HEK293 (cell line): ENCODE measurements at regions not wholly inside any gene's neighbourhood (a gene's known extent, or its start where the extent isn't known, plus 50 kb on each side); places are given as distances from the start of the nearest gene placed in this dataset.

ENCODE experiments used
- CTCF ChIA-PET: fragments of 350-600 bp; formaldehyde crosslinking; extraction: SDS; loops from one replicate; lab custom pipeline; 2021; ENCODE audit warnings: antibody characterized with exemption; lab: Yijun Ruan, JAX
- POLR2A ChIA-PET: fragments of 300-600 bp; formaldehyde crosslinking; extraction: SDS; loops from one replicate; lab custom pipeline; 2020; ENCODE audit warnings: antibody characterized with exemption, inconsistent platforms; lab: Yijun Ruan, JAX
- H3K27ac ChIP-seq: fragments of 200-500 bp; sonication (Bioruptor generic); 2 replicates; pipeline ENCODE4 v1.5.1; 2014; ENCODE audit warnings: low read depth, low read length, control low read depth, inconsistent platforms; ENCODE audit errors: extremely low read depth
- H3K36me3 ChIP-seq, 2 experiments: fragments of 200-500 bp in 1 of 2; sonication (Bioruptor generic) in 1 of 2; 1 replicate in 1 of 2; 2 replicates in 1 of 2; pipeline ENCODE4 v1.5.1; 2014 to 2017; ENCODE audit warnings: inconsistent platforms in 2 of 2, low read length in 2 of 2; ENCODE audit not compliant: control insufficient read depth in 2 of 2, insufficient read depth in 1 of 2
- H3K4me1 ChIP-seq: fragments of 200-500 bp; sonication (Bioruptor generic); 2 replicates; pipeline ENCODE4 v1.5.1; 2014; ENCODE audit warnings: mild to moderate bottlenecking, low read length, inconsistent platforms; ENCODE audit not compliant: control insufficient read depth, insufficient read depth
- H3K4me3 ChIP-seq: 2 replicates; pipeline ENCODE4 v1.5.1; 2011; ENCODE audit warnings: low read depth, mild to moderate bottlenecking, control low read depth, low read length, moderate library complexity
- H3K9me3 ChIP-seq: fragments of 200-500 bp; sonication (Bioruptor generic); 2 replicates; pipeline ENCODE4 v1.5.1; 2014; ENCODE audit warnings: low read depth, low read length, inconsistent platforms; ENCODE audit not compliant: control insufficient read depth, insufficient read depth
- ELK4 ChIP-seq: IDR thresholded peaks from 2 replicates; pipeline ENCODE4 v1.6.1; 2011; ENCODE audit warnings: mild to moderate bottlenecking, low read depth, low read length, borderline replicate concordance
- GLIS1 ChIP-seq: fragments of 450-650 bp; formaldehyde crosslinking; IDR thresholded peaks from 2 replicates; pipeline ENCODE4 v1.5.1; 2016; ENCODE audit warnings: missing biosample characterization, missing genetic modification characterization
- HOXD13 ChIP-seq: sonication (generic); formaldehyde crosslinking; IDR thresholded peaks from 2 replicates; pipeline ENCODE4 v1.8.0; 2022; ENCODE audit warnings: missing genetic modification reagents, borderline replicate concordance
- KLF10 ChIP-seq: fragments of 450-650 bp; IDR thresholded peaks from 2 replicates; pipeline ENCODE4 v1.5.1; 2018; ENCODE audit warnings: missing biosample characterization, mild to moderate bottlenecking, missing genetic modification characterization
- KLF17 ChIP-seq: fragments of 450-650 bp; formaldehyde crosslinking; IDR thresholded peaks from 2 replicates; pipeline ENCODE4 v1.5.1; 2016; ENCODE audit warnings: missing biosample characterization, missing genetic modification characterization
- KLF8 ChIP-seq: fragments of 450-650 bp; formaldehyde crosslinking; IDR thresholded peaks from 2 replicates; pipeline ENCODE4 v1.5.1; 2016; ENCODE audit warnings: missing biosample characterization, missing genetic modification characterization
- PRDM1 ChIP-seq: fragments of 450-650 bp; formaldehyde crosslinking; IDR thresholded peaks from 2 replicates; pipeline ENCODE4; 2016; ENCODE audit warnings: missing biosample characterization, missing genetic modification characterization
- RBAK ChIP-seq: fragments of 450-650 bp; formaldehyde crosslinking; IDR thresholded peaks from 2 replicates; pipeline ENCODE4 v1.5.1; 2016; ENCODE audit warnings: missing biosample characterization, missing genetic modification characterization
- WT1 ChIP-seq: fragments of 450-650 bp; formaldehyde crosslinking; IDR thresholded peaks from 2 replicates; pipeline ENCODE4 v1.5.1; 2016; ENCODE audit warnings: missing biosample characterization, missing genetic modification characterization
- YY1 ChIP-seq: fragments of 450-650 bp; formaldehyde crosslinking; IDR thresholded peaks from 2 replicates; pipeline ENCODE4 v1.5.1; 2018; ENCODE audit warnings: missing biosample characterization, missing genetic modification characterization
- ZBTB48 ChIP-seq: fragments of 450-650 bp; formaldehyde crosslinking; IDR thresholded peaks from 2 replicates; pipeline ENCODE4 v1.5.1; 2016; ENCODE audit warnings: missing biosample characterization, missing genetic modification characterization
- ZFP3 ChIP-seq: fragments of 450-650 bp; formaldehyde crosslinking; IDR thresholded peaks from 2 replicates; pipeline ENCODE4 v1.5.1; 2016; ENCODE audit warnings: low read depth, missing biosample characterization, missing genetic modification characterization
- ZFP69B ChIP-seq: fragments of 450-650 bp; formaldehyde crosslinking; IDR thresholded peaks from 2 replicates; pipeline ENCODE4 v1.5.1; 2016; ENCODE audit warnings: missing biosample characterization, missing genetic modification characterization
- ZNF121 ChIP-seq: fragments of 450-650 bp; formaldehyde crosslinking; IDR thresholded peaks from 2 replicates; pipeline ENCODE4 v1.5.1; 2016; ENCODE audit warnings: missing biosample characterization, missing genetic modification characterization
- ZNF19 ChIP-seq: fragments of 450-650 bp; formaldehyde crosslinking; IDR thresholded peaks from 2 replicates; pipeline ENCODE4; 2016; ENCODE audit warnings: missing biosample characterization, missing genetic modification characterization, low read depth
- ZNF274 ChIP-seq, 2 experiments: fragments of 200-500 bp in 1 of 2; fragments of 450-650 bp in 1 of 2; sonication (Bioruptor generic) in 1 of 2; formaldehyde crosslinking in 1 of 2; IDR thresholded peaks; 2 replicates each; pipeline versions ENCODE4 v1.5.1 to v1.6.1; 2014 to 2016; ENCODE audit warnings: borderline replicate concordance in 1 of 2, inconsistent platforms in 1 of 2, low read length in 1 of 2, missing biosample characterization in 1 of 2, missing genetic modification characterization in 1 of 2
- ZNF311 ChIP-seq: fragments of 450-650 bp; formaldehyde crosslinking; IDR thresholded peaks from 2 replicates; pipeline ENCODE4 v1.5.1; 2017; ENCODE audit warnings: missing biosample characterization, missing genetic modification characterization, borderline replicate concordance
- ZNF335 ChIP-seq: fragments of 450-650 bp; formaldehyde crosslinking; conservative IDR thresholded peaks from 2 replicates; pipeline ENCODE4 v1.5.1; 2016; ENCODE audit warnings: missing biosample characterization, missing genetic modification characterization
- ZNF398 ChIP-seq: fragments of 450-650 bp; formaldehyde crosslinking; IDR thresholded peaks from 2 replicates; pipeline ENCODE4 v1.5.1; 2017; ENCODE audit warnings: missing biosample characterization, missing genetic modification characterization
- ZNF423 ChIP-seq: fragments of 450-650 bp; formaldehyde crosslinking; IDR thresholded peaks from 2 replicates; pipeline ENCODE4 v1.5.1; 2016; ENCODE audit warnings: missing biosample characterization, missing genetic modification characterization
- ZNF514 ChIP-seq: fragments of 450-650 bp; formaldehyde crosslinking; IDR thresholded peaks from 2 replicates; pipeline ENCODE4 v1.5.1; 2016; ENCODE audit warnings: missing biosample characterization, missing genetic modification characterization
- ZNF558 ChIP-seq: fragments of 450-650 bp; formaldehyde crosslinking; IDR thresholded peaks from 2 replicates; pipeline ENCODE4 v1.5.1; 2016; ENCODE audit warnings: missing biosample characterization, missing genetic modification characterization
- ZNF677 ChIP-seq: fragments of 450-650 bp; IDR thresholded peaks from 2 replicates; pipeline ENCODE4 v1.5.0; 2018; ENCODE audit warnings: missing biosample characterization, mild to moderate bottlenecking, missing genetic modification characterization, moderate library complexity
- ZNF76 ChIP-seq: fragments of 450-650 bp; formaldehyde crosslinking; IDR thresholded peaks from 2 replicates; pipeline ENCODE4; 2016; ENCODE audit warnings: low read depth, missing biosample characterization, missing genetic modification characterization, borderline replicate concordance
- ZNF768 ChIP-seq: fragments of 450-650 bp; formaldehyde crosslinking; IDR thresholded peaks from 2 replicates; pipeline ENCODE4 v1.5.1; 2018; ENCODE audit warnings: missing biosample characterization, mild to moderate bottlenecking, missing genetic modification characterization
- ZNF785 ChIP-seq: fragments of 450-650 bp; formaldehyde crosslinking; IDR thresholded peaks from 2 replicates; pipeline ENCODE4 v1.5.1; 2016; ENCODE audit warnings: missing biosample characterization, missing genetic modification characterization
- ZNF791 ChIP-seq: fragments of 450-650 bp; formaldehyde crosslinking; IDR thresholded peaks from 2 replicates; pipeline ENCODE4 v1.5.1; 2016; ENCODE audit warnings: missing biosample characterization, missing genetic modification characterization
- ZNF830 ChIP-seq: fragments of 450-650 bp; IDR thresholded peaks from 2 replicates; pipeline ENCODE4 v1.5.0; 2018; ENCODE audit warnings: missing biosample characterization, missing genetic modification characterization, low read depth, mild to moderate bottlenecking, moderate library complexity
- ZSCAN16 ChIP-seq: fragments of 450-650 bp; formaldehyde crosslinking; IDR thresholded peaks from 2 replicates; pipeline ENCODE4 v1.5.1; 2016; ENCODE audit warnings: missing biosample characterization, missing genetic modification characterization
- ZXDB ChIP-seq: fragments of 450-650 bp; formaldehyde crosslinking; IDR thresholded peaks from 2 replicates; pipeline ENCODE4 v1.5.1; 2016; ENCODE audit warnings: missing biosample characterization, missing genetic modification characterization

GRCh38 chr6:141326426-141326825, 806.3 kb upstream of the GJE1 start (continued):
- TF ChIP-seq ZNF274 (IDR thresholded peaks at IDR 0.05; ENCODE audit: low read length) = no peak
- no peak for TF ChIP-seq ZNF274 (tag by site-specific recombination; IDR thresholded peaks at IDR 0.05; ENCODE audit: borderline replicate concordance)
- TF ChIP-seq ZNF121 (tag by site-specific recombination) = no peak
- peak; percentile 90 for TF ChIP-seq KLF8
- no peak for TF ChIP-seq GLIS1
- peak; percentile 81; the same call in 1 of the 2 replicates for TF ChIP-seq ZNF558 (tag by site-specific recombination)
- no peak; the same call in 1 of the 2 replicates for TF ChIP-seq RBAK
- no peak for TF ChIP-seq ZNF791
- TF ChIP-seq HOXD13 (CRISPR knock-in tag) = no peak
- TF ChIP-seq ZNF311 (tag by site-specific recombination) = no peak
- TF ChIP-seq ZXDB (tag by site-specific recombination) = no peak
- no peak for TF ChIP-seq ZNF19
- no peak for TF ChIP-seq WT1

- ChIA-PET POLR2A (no interaction called here), CTCF (interaction anchor here (0.5 kb wide), 1 partner anchor 36 kb away, joined by 3 read pairs; no protein-coding TSS in a partner anchor)
- TF ChIP-seq ZNF677 (tag by site-specific recombination) = no peak
- TF ChIP-seq ZBTB48 (tag by site-specific recombination) = peak; percentile 60; the same call in 1 of the 2 replicates
- no peak for TF ChIP-seq PRDM1
- TF ChIP-seq ZNF76 (tag by site-specific recombination) = no peak
- no peak for TF ChIP-seq ZSCAN16 (tag by site-specific recombination)
- peak; percentile 72 for TF ChIP-seq ZNF335 (tag by site-specific recombination)
- TF ChIP-seq ZFP69B (tag by site-specific recombination) = no peak
- no peak for TF ChIP-seq ZNF514 (tag by site-specific recombination)
- no peak for TF ChIP-seq KLF17 (tag by site-specific recombination)
- Histone ChIP-seq H3K4me3 (no peak overlapping the region), H3K27ac (no peak overlapping the region), H3K36me3 (no peaks in the 10 kb centered on the region), H3K9me3 (no peaks in the 10 kb centered on the region), H3K4me1 (no peaks in the 10 kb centered on the region)
Observed at GRCh38 chr6:141321493-141322347, 811.0 kb upstream of the GJE1 start.

GRCh38 chr6:141316236-141316635, 816.5 kb upstream of the GJE1 start:
- no peaks in the 10 kb centered on the region for H3K9me3 ChIP-seq
- H3K27ac ChIP-seq = no peak overlapping the region
- H3K36me3 ChIP-seq = no peaks in the 10 kb centered on the region
- POLR2A ChIA-PET = no interaction called here
- H3K4me3 ChIP-seq = no peak overlapping the region
- no peaks in the 10 kb centered on the region for H3K4me1 ChIP-seq
- CTCF ChIA-PET = interaction anchor here (0.9 kb wide), 1 partner anchor 13 kb away, joined by 6 read pairs; no protein-coding TSS in a partner anchor
- no peak for TF ChIP-seq ZNF768
- no peak for TF ChIP-seq KLF10 (tag by site-specific recombination)
- no peak for TF ChIP-seq ZNF785 (tag by site-specific recombination)
- TF ChIP-seq YY1 (tag by site-specific recombination) = no peak
- no peak for TF ChIP-seq ZFP3 (tag by site-specific recombination)
- no peak for TF ChIP-seq ZNF423 (tag by site-specific recombination)
- no peak for TF ChIP-seq ELK4
- no peak for TF ChIP-seq ZNF830 (tag by site-specific recombination)
- TF ChIP-seq ZFP69B (tag by site-specific recombination) = no peak
- TF ChIP-seq ZNF398 (tag by site-specific recombination) = no peak
